ENCODE measurements at regions not wholly inside any gene's neighbourhood (a gene's known extent, or its start where the extent isn't known, plus 50 kb on each side); places are given as distances from the start of the nearest gene placed in this dataset.

- peaks cover 0 to 5% of the 10 kb centered on the region in 2 donors for H3K4me1 ChIP-seq
- TF ChIP-seq POLR2A (IDR thresholded peaks at IDR 0.05) = no peak
- TF ChIP-seq, protein P1, sequence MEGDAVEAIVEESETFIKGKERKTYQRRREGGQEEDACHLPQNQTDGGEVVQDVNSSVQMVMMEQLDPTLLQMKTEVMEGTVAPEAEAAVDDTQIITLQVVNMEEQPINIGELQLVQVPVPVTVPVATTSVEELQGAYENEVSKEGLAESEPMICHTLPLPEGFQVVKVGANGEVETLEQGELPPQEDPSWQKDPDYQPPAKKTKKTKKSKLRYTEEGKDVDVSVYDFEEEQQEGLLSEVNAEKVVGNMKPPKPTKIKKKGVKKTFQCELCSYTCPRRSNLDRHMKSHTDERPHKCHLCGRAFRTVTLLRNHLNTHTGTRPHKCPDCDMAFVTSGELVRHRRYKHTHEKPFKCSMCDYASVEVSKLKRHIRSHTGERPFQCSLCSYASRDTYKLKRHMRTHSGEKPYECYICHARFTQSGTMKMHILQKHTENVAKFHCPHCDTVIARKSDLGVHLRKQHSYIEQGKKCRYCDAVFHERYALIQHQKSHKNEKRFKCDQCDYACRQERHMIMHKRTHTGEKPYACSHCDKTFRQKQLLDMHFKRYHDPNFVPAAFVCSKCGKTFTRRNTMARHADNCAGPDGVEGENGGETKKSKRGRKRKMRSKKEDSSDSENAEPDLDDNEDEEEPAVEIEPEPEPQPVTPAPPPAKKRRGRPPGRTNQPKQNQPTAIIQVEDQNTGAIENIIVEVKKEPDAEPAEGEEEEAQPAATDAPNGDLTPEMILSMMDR (IDR thresholded peaks at IDR 0.05 in 4 of 5, conservative IDR thresholded peaks at IDR 0.05 in 1 of 5) = no peak
- no peaks in the 10 kb centered on the region for H3K9me3 ChIP-seq
- in situ Hi-C loops (cut with MboI; ENCODE audit: low sequenced_read_pairs in 4 of 4) (no loop called here), intact Hi-C loops (cut with DNase I; ENCODE audit: low total_unique reads) (no loop called here)
- DNase-seq (no peak), ATAC-seq (no peak)
- H3K4me3 ChIP-seq = no peak overlapping the region
- H3K27ac ChIP-seq = no peak overlapping the region
- no peaks in the 10 kb centered on the region for H3K27me3 ChIP-seq
- no peaks in the 10 kb centered on the region for H3K36me3 ChIP-seq
Observed at GRCh38 chr6:63410435-63411426, 90.9 kb upstream of the LGSN start.

DNA sequence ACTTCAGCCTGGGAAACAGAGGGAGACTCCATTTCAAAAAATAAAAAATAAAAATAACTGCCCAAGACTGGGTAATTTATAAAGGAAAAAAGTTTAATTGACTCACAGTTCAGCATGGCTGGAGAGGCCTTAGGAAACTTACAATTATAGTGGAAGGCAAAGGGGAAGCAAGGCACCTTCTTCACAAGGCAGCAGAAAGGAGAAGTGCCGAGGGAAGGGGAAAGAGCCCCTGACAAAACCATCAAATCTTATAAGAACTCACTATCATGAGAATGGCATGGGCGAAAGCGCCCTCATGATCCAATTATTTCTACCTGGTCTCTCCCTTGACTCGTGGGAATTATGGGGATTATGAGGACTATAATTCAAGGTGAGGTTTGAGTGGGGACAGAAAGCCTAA lies 95.5 kb upstream of the LGSN start:
- DNase-seq (no peak), ATAC-seq (no peak)
- Histone ChIP-seq H3K36me3 (no peaks in the 10 kb centered on the region), H3K9me3 (no peaks in the 10 kb centered on the region), H3K4me3 (no peak overlapping the region), H3K27me3 (no peaks in the 10 kb centered on the region), H3K4me1 (peaks cover 0 to 5% of the 10 kb centered on the region in 2 donors), H3K27ac (no peak overlapping the region)
- in situ Hi-C loops (cut with MboI; ENCODE audit: low sequenced_read_pairs in 4 of 4) (no loop called here), intact Hi-C loops (cut with DNase I; ENCODE audit: low total_unique reads) (no loop called here)
- TF ChIP-seq, protein P1 (IDR thresholded peaks at IDR 0.05 in 4 of 5, conservative IDR thresholded peaks at IDR 0.05 in 1 of 5) = no peak
- TF ChIP-seq POLR2A (IDR thresholded peaks at IDR 0.05) = no peak

DNA sequence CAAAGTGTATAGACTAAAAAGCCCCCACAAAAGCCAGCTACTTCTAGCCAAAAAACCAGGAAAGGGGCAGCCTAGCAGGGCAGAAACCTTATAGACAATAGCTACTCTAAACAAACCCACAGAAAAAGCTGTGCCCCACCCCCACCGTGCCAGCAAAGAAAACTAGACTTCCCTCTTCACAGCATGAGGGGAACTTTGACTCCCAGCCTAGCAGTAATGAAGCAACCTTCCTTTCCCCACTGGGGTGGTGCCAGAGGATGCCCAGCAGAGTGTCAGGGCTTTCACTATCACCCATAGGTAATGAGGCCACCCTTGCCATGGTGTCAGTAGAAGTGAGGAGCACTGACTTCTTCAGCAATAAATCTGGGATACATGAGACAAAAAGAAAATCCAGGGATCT lies 99.0 kb upstream of the LGSN start:
- DNase-seq = no peak
- H3K27ac ChIP-seq = no peak overlapping the region
- in situ Hi-C loops (cut with MboI; ENCODE audit: low sequenced_read_pairs in 4 of 4) = no loop called here
- no peaks in the 10 kb centered on the region for H3K27me3 ChIP-seq
- no peak for ATAC-seq
- H3K4me1 ChIP-seq = no peaks in the 10 kb centered on the region
- intact Hi-C loops (cut with DNase I; ENCODE audit: low total_unique reads) = no loop called here
- H3K4me3 ChIP-seq = no peak overlapping the region
- no peaks in the 10 kb centered on the region for H3K36me3 ChIP-seq
- no peaks in the 10 kb centered on the region for H3K9me3 ChIP-seq
- TF ChIP-seq, protein P1 (IDR thresholded peaks at IDR 0.05 in 4 of 5, conservative IDR thresholded peaks at IDR 0.05 in 1 of 5) = no peak
- no peak for TF ChIP-seq POLR2A (IDR thresholded peaks at IDR 0.05)

DNA sequence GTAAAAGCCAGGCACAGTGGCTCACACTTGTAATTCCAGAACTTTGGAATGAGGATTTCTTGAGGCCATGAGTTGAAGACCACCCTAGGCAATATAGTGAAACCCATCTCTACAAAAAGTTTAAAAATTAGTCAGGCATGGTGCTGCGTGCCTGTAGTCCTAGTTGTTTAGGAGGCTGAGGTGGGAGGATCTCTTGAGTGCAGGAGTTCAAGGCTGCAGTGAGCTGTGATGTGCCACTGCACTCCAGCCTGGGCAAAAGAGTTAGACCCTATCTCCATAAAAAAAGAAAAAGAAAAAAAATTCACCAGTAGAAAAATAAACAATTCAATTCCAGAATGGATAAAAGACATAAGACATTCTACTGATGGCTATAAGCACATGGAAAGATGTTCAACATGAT lies 104.9 kb upstream of the LGSN start:
- in situ Hi-C loops (cut with MboI; ENCODE audit: low sequenced_read_pairs in 4 of 4) = no loop called here
- H3K4me3 ChIP-seq = no peak overlapping the region

More for the DNA sequence above, 104.9 kb upstream of the LGSN start:
- Histone ChIP-seq H3K4me1 (peaks cover 14 to 16% of the 10 kb centered on the region in 2 donors), H3K9me3 (no peaks in the 10 kb centered on the region), H3K27me3 (no peaks in the 10 kb centered on the region), H3K27ac (no peak overlapping the region), H3K36me3 (no peaks in the 10 kb centered on the region)
- intact Hi-C loops (cut with DNase I; ENCODE audit: low total_unique reads) = loop anchor here (5.0 kb wide), 1 partner anchor 148 kb away; the partner anchor contains the start of genes LOC128125822 and PTP4A1
- TF ChIP-seq, protein P1 (IDR thresholded peaks at IDR 0.05 in 4 of 5, conservative IDR thresholded peaks at IDR 0.05 in 1 of 5) = no peak
- no peak for TF ChIP-seq POLR2A (IDR thresholded peaks at IDR 0.05)
- ATAC-seq = no peak
- DNase-seq = no peak
